GM19328 (cell line): ENCODE measurements at regions not wholly inside any gene's neighbourhood (a gene's known extent, or its start where the extent isn't known, plus 50 kb on each side); places are given as distances from the start of the nearest gene placed in this dataset.
"Not testable (repeated sequence)": the region's sequence is repeated elsewhere in the genome, so short reads cannot be mapped to it uniquely, and the experiment has no call there.

ENCODE experiments used
- ATAC-seq: cut with Tn5 transposase; IDR thresholded peaks from one replicate; pipeline ENCODE4 v1.9.1; 2021; ENCODE audit warnings: mild to moderate bottlenecking, moderate library complexity; ENCODE audit not compliant: unreplicated experiment

DNA sequence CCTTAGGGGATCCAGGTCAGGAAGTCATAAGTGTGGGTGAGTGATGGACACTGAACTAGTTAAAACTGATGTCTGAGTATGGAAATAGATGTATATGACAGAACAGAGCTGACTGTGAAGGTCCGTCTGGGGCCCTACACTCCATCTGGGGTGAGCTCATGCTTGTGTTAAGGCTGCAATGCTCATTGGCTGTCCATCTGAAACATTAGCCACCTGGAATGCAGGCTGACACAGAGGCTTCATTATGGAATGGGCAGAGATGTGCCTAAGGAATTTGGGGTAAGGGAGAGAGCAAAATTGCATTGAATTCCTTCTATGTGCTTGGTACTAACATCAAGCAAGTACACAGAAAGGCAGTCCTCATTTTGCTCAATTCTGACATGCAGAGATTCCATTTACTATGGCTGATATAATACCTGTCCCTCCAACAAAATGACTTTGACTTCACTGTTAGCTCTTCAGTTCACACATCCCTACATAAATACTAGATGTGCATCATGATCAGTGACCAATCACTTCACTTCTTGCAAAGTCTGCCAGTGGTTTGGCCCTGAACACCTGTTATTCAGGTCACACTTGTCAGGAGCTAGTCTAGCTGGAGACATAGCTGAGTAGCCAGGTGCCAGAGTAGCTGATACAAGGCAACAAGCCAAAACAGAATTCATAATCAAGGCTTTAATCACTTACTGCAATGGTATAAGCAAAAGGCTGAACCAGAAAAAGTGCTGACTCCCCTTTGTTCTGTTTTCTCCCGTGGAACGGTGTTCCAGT is 128.9 kb upstream of the VWC2 start:
- no peak for ATAC-seq

DNA sequence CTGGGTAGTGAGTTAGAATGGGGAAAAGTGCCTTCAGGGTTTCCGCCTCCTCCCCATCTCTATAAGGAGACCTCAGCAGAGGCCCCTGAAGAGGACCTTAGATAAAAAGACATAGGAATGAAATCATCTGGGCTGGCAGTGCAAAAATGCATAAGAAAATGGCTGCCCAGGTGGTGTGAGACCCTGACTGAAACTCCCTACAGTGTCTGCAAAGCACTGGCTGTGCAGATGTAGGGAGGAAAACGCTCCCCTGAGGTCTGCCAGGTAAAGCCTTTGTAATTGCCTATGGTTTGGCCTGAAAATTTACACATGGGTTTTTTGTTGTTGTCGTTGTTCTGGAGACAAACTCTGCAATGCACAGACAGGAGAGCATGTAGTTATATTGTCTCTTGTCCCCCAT is 128.1 kb upstream of the VWC2 start:
- no peak for ATAC-seq

DNA sequence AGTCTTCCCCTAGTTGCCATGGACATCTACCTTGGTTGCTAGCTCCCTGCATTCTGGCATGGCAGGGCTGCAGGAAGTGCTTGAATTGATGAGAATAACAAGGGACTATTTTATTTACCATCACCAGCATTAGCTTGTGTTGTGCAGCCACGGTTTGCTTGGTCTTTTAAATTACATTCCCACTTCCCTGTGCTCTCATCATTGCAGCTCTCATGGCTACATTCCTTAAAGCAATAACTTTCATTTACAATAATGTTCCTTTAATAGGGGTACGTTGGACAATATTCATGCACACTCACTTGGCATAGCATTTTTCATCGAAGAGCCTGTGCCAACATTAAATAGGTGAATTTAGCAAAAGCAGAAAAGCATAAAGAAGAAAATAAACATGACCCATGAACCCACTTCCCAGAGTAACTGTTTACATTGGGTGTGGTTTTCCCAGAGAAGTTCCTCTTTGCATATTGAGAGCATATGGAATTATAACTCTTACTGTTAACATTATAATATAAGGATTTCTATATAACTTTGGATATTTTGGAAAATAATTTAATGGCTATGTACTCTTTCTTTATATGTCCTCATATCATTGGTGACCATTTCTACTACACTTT is 113.2 kb upstream of the VWC2 start:
- no peak for ATAC-seq

DNA sequence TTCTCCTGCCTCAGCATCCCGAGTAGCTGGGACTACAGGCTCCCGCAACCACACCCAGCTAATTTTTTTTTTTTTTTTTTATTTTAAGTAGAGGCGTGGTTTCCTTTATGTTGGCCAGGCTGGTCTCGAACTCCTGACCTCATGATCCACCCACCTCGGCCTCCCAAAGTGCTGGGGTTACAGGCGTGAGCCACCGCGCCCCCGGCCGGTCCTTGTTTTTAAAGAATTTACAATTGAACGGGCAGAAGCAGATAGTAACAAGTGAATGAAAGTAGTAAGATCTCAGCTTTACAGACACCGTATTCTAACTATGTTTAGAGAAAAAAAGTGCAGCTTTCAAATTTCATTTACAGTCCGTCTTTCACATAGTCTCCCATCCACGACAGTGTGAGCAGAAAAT is 112.5 kb upstream of the VWC2 start:
- ATAC-seq = no peak

DNA sequence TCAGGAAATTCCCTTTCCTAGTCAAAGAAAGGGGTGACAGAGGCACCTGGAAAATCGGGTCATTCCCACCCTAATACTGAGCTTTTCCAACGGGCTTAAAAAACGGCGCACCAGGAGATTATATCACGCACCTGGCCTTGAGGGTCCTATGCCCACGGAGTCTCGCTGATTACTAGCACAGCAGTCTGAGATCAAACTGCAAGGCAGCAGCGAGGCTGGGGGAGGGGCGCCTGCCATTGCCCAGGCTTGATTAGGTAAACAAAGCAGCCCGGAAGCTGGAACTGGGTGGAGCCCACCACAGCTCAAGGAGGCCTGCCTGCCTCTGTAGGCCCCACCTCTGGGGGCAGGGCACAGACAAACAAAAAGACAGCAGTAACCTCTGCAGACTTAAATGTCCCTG is 107.5 kb upstream of the VWC2 start:
- ATAC-seq = not testable (repeated sequence)

DNA sequence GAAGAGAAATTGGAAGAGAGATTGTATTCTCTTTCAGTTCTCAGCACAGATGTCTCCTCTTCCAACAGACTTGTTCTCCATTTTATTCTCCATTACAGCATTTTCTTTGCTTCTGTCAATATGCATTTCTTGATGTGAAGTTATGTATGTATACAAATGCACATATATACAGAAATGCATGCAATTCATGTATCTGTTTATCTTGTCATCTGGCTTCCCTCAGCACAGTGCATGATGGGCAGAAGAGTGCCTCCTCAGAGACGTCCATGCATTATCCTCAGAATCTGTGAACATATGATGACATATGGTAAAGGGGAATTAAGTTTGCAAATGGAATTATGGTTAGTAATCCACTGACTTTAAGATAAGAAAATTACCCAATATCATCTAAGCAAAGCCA is 106.7 kb upstream of the VWC2 start:
- no peak for ATAC-seq

DNA sequence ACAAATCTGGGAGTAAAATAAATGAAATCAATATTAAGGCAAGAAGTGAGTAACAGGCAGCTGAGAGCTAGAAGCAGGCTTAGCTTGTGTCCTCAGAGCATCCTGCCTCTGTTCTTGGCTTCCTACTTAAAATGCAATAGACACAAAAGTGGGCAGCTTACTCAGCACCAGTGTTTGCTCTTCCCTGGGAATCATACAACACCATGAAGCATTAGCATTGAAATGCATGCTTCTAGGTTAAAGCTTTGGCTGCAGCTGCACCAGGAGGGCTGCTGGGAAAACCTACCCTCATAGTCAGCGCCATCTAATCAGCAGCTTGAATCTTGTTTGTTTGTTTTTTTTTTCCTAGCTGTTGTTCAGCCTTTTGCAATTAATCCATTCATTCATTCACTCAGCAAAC is 104.2 kb upstream of the VWC2 start:
- ATAC-seq = no peak

DNA sequence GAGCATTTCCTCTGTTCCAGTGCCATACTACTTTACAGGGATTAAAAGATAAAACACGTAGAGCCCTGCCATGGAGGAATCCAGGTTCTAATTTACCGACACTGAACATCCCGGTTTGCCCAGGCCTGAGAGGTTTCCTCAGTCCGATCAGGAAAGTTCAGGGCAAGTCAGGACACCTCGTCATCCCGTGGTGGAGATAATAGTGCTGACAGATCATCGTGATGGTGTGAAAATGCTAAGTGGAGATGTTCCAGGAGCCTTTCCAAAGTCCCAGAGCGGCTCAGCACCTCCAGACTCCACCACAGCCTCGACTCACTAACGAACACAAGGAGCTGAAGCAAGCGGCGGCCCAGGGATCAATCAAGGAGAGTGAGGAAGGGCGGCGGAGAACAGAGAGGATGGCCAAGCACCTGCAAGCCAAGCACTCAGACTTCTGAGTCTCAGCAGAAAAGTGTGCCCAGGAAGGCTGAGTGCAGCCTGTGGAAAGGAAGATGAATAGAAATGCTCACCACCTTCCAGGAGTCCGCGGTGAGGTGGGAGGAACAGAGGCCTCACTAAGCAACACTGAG is 103.7 kb upstream of the VWC2 start:
- no peak for ATAC-seq

DNA sequence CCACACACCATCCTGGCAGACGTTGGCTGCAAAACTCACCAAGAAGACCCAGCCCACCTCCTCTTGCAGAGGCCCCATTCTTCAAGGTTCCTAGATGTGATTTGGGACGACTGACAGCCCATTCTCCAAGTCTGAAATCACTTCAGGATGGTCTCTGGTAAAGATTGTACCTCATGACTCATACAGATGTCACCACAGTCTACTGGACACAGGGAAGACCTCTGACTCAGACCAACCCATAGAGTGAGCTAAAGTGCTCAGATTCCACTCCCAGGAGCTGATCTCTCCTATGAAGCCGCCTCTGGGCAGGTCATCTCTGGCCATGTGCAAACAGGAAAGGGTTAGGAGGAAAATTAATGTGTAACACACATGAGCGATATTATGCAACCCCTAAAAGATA is 102.4 kb upstream of the VWC2 start:
- no peak for ATAC-seq

DNA sequence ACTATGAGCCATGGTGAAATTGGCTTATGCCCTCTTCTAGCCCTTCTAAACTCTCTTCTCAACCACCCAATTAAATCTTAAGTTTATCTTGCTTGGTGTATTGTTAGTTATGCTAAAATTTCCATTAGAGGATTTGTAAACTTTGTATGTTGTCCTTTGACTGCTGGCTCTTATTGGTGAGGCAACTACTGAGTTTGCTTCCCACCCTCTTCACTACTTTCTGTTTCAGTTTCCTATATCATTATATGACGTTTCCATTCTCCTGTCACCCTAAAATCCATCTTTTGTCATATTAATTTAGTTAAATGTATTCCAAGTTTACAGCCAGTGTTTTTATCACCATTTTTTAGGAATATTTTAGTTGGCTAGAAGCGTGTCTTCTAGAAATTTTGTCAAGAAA is 80.9 kb upstream of the VWC2 start:
- no peak for ATAC-seq

DNA sequence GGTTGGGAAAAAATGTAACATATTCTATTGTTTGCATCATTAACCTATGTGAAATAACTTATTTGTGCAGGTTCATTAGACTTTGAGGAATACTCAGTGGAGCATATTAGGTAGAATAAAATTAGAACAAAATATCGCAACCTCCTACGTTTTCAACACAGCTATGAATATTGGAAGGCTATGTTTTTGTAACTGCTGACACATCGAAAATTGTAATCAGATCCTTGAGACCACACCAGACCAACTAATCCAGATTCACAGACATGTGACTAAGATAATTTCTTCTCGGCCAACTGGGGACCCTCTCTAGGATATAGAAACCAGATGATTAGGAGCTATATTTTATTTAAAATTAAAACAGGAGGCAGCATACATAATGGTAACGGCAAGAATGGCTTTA is 77.5 kb upstream of the VWC2 start:
- ATAC-seq = no peak

DNA sequence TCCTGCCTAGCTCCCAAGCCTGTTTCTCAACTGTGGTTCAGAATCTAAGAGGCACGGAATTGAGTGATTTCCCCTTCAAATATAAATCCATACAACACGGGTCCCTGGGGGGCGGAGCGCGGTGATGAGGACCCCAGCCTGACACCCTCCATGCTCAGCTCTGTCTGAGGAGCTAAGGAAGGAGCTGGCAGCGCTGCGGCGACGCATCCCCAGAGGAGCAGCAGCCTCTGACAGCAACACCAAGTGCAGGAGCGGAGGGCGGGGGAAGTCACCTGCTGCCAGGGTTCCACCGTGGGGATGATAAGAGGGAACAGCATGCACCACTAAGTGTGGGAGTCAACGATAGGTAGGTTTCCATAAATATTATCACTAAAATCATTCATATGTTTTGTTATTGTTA is 72.6 kb upstream of the VWC2 start:
- no peak for ATAC-seq

DNA sequence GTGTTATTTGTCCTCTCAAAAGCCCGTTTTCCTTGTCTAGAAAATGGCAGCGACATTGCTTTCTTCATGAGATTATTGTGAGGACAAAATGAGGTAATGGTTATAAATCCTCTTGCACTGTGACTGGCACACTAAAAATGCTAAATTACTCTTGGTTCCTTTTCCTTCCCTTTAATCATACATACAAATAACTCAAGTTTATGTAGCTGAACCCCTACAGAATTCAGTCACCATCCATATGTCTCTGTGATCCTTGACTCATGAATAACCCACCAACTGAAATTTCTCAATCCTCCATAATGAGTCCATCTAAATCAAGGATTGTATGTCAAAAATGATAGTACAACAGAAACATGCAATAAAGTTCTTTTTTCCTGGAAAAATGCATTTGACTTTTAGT is 71.3 kb upstream of the VWC2 start:
- no peak for ATAC-seq

DNA sequence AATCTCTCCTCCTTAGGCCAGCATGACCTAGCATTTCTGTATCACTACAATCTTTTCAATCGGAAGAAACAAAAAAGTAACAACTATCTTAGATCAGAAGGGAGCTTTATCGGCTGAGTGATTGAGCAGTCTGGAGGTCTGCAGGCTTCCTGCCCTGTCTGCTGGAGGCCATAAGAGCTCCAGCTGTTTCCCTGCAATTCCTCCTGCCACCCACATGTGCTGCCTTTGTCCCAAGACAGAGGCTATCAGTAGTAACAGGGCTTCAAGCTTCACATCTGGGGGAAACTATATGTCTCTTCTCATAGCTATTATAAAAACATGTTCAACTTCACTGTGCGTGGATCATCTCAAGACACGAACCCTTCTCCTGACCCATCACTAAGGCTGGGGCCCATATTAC is 70.1 kb upstream of the VWC2 start:
- no peak for ATAC-seq

DNA sequence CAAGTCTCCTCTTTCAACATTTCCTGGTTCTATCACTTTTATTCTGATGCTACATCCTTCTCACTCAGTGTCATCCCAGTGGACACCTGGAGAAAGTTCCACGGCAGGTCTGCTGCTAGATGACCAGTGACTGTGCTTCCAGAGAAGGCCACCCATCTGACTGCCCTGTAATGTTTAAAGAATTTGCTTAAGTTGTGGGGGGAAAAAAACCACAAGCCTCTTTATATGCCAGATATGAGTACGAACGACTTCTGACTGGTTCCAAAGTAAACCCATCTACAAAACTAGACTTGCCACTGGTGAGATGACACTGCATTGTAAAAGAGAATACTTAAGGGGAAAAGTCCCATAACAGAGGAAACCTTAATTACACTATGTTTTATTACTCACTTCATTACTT is 69.6 kb upstream of the VWC2 start:
- ATAC-seq = no peak

DNA sequence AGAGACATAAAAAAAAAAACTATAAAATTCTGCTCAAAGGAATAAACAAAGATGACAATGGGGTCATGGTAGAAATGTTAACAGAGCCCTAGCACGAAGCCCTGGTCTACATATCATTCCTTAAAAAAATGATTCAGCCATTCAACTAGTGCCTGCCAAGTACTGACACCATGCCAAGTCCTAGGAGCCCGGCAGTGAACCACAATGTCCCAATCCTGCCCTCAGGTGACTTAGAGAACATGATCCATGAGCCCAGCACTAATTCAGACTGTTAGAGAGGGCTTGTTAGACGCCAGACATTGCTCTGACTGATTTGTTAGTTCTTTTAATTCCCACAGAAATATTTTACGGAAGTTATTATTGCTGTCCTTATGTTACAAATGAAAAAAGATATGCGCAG is 67.3 kb upstream of the VWC2 start:
- ATAC-seq = no peak

DNA sequence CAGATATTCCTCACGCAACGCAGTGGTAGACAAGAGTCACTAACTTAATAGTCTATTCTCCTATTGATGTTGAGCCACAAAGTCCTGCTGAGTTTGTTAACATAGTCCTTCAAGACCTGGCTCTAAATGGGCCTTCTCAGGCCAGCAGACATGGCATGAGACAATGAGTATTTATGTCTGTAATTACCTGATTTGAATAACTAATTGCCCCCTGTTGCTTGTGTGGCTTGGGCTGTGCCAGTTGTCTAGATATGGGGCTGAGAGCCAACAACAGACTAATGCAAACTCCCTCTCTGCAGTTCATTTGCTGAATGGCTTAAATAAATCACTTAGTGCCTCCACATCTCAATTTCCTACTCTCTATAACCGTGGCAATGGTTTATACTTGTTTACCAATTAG is 65.5 kb upstream of the VWC2 start:
- no peak for ATAC-seq

DNA sequence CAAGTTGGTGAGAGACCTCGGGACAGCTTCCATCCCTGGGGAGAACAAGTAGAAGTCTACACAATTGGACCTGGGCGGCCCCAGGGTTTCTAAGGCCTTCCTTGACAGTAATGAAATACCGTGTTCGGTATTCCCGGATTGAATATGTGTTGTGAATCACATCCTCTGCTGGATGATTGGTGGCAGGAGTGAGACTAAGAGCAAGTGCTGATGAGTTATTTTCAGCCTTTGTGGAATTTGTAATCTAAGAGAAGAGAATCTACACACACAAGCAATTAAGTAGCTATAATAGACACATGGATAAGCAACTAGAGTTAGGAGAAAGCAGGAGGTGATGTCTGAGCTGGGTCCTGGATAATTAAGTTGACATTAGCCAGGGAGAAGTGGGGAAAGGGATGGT is 64.8 kb upstream of the VWC2 start:
- no peak for ATAC-seq

DNA sequence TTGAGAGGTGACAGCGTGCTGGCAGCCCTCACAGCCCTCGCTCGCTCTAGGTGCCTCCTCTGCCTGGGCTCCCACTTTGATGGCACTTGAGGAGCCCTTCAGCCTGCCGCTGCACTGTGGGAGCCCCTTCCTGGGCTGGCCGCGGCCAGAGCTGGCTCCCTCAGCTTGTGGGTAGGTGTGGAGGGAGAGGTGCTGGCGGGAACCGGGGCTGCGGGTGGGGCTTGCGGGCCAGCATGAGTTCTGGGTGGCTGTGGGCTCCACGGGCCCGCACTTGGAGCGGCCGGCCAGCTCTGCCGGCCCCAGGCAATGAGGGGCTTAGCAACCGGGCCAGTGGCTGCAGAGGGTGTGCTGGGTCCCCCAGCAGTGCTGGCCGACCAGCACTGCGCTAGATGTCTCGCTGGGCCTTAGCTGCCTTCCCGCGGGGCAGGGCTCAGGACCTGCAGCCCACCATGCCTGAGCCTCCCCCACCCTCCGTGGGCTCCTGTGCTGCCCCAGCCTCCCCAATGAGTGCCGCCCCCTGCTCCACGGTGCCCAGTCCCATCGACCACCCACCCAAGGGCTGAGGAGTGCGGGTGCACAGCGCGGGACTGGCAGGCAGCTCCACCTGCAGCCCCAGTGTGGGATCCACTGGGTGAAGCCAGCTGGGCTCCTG is 62.2 kb upstream of the VWC2 start:
- ATAC-seq = not testable (repeated sequence)

DNA sequence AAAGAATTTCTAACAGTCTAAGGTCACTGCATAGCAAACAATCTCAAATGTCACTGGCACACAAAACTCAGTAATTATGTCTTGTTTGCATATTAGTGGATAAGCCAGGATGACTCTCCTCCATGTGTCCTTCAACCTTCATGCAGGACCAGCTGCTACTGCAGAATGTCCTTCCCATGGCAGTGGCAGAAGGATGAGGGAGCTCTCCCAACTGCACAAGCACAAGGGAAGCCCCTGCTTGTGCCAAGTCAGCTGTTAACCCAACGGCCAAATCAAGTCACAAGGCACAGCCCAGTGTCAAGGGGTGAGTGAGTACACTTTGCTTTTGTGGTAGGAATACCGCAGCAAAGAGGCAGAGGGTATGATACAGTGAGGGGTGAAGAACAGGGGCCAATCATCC is 59.3 kb upstream of the VWC2 start:
- no peak for ATAC-seq

DNA sequence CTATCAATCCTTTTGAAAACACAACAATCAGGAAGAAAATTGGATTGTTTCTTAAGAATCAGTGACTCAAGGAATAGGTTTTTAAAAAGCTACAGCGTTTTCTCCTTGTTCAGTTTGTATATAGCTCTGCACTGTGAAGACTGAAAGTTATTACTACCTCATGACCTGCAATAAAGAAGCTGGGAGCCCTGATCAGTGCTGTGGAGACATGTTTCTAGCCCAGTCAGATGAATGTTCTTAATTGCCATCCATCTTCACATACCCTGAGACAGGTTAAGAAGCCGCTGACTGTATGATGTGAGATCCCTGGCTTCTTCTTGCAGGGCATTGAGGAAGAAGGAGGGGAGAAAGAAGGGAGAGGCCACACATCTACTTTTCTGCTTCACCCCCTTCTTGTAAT is 58.0 kb upstream of the VWC2 start:
- no peak for ATAC-seq

DNA sequence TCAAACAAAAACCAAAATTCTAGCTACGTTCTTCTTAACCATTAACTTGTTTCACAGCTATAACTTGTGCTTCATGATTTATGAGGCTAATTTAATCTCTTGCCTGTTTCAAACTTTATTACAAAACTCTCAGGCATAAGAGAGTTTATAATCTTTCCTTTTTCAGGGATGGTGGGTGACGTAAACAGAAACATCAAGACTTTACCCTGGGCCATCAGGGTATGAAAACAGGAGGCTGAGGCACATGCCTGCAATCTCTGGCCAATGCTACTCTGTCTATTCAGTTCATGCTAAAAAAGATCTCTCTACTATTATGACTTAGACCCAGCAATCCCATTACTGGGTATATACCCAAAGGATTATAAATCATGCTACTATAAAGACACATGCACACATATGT is 55.9 kb upstream of the VWC2 start:
- no peak for ATAC-seq
